K562 (cell line): ENCODE measurements at regions not wholly inside any gene's neighbourhood (a gene's known extent, or its start where the extent isn't known, plus 50 kb on each side); places are given as distances from the start of the nearest gene placed in this dataset.

Experiments
- ATAC-seq: fragments of 200-7000 bp; cut with Tn5 transposase; 3 replicates; pipeline ENCODE4 v1.9.1; 2020; ENCODE audit warnings: moderate library complexity
- BruUV-seq: library from RNA; stranded (reverse); fragments of 400-500 nt; replicated peaks from 2 replicates; lab custom pipeline; 2021; lab: Mats Ljungman, UMichigan
- CTCF ChIA-PET: fragments of 300-600 bp; formaldehyde crosslinking; extraction: SDS; loops from one replicate; lab custom pipeline; 2021; ENCODE audit warnings: low intra/inter-chr PET ratio; lab: Yijun Ruan, JAX
- POLR2A ChIA-PET: fragments of 300-600, 350-650 bp; sonication (Branson Sonifier 250); formaldehyde crosslinking; extraction: SDS; loops from one replicate; lab custom pipeline; 2021; ENCODE audit warnings: antibody characterized with exemption, inconsistent platforms; lab: Yijun Ruan, JAX
- DNase-seq, 4 experiments: peaks; one replicate each; pipeline versions ENCODE4 v3.0.0 to v3.0.0-alpha.2; 2011 to 2018; ENCODE audit warnings: low spot score in 3 of 4, mixed read lengths in 3 of 4; ENCODE audit errors: extremely low read depth in 1 of 4
- FAIRE-seq: peaks from 2 replicates; lab custom pipeline; 2011; peaks lifted over from hg19 to GRCh38; lab: Jason Lieb, UNC
- H2AFZ ChIP-seq: 2 replicates; pipeline ENCODE4 v1.6.0; 2011; ENCODE audit warnings: low read depth, low read length, control low read depth, inconsistent platforms
- H3K27ac ChIP-seq: fragments of 200-600 bp; 3 replicates; pipeline ENCODE4 v1.8.0; 2011; ENCODE audit warnings: low read depth, mild to moderate bottlenecking, control low read depth, inconsistent platforms, low read length, moderate library complexity, mixed read lengths; ENCODE audit errors: extremely low read depth
- H3K27me3 ChIP-seq, 2 experiments: fragments of 300-600 bp in 1 of 2; 2 replicates in 1 of 2; 3 replicates in 1 of 2; pipeline versions ENCODE4 v1.6.0 to v1.8.0; 2011; ENCODE audit warnings: inconsistent platforms in 2 of 2, low read length in 2 of 2, mild to moderate bottlenecking in 1 of 2, mixed read lengths in 1 of 2, moderate library complexity in 1 of 2; ENCODE audit not compliant: control insufficient read depth in 2 of 2, insufficient read depth in 2 of 2
- H3K36me3 ChIP-seq: fragments of 300-600 bp; 3 replicates; pipeline ENCODE4 v1.8.0; 2011; ENCODE audit warnings: mild to moderate bottlenecking, low read length, inconsistent platforms; ENCODE audit not compliant: control insufficient read depth, insufficient read depth
- H3K4me1 ChIP-seq, 2 experiments: fragments of 200-600 bp in 1 of 2; replicated peaks in 1 of 2; 2 replicates in 1 of 2; 3 replicates in 1 of 2; pipeline versions ENCODE4 v1.5.1 to v1.8.0; 2011; ENCODE audit warnings: inconsistent platforms in 2 of 2, low read length in 2 of 2, mild to moderate bottlenecking in 1 of 2, mixed read lengths in 1 of 2, moderate library complexity in 1 of 2; ENCODE audit not compliant: control insufficient read depth in 2 of 2, insufficient read depth in 2 of 2
- H3K4me2 ChIP-seq: 2 replicates; pipeline ENCODE4 v1.6.1; 2011; ENCODE audit warnings: low read length, control low read depth, inconsistent platforms, mixed read lengths; ENCODE audit not compliant: insufficient read depth
- H3K4me3 ChIP-seq: fragments of 200-600 bp; sonication (generic), shearing (Covaris generic); 2 replicates; pipeline ENCODE4 v1.5.1; 2016; ENCODE audit warnings: control low read depth, inconsistent platforms
- H3K79me2 ChIP-seq: fragments of 200-600 bp; 3 replicates; pipeline ENCODE4 v1.8.0; 2011; ENCODE audit warnings: low read length, inconsistent platforms; ENCODE audit not compliant: control insufficient read depth, insufficient read depth
- H3K9ac ChIP-seq, 2 experiments: 2 replicates each; pipeline versions ENCODE4 v1.6.0 to v1.6.1; 2011; ENCODE audit warnings: low read depth in 2 of 2, low read length in 2 of 2, control low read depth in 1 of 2, inconsistent platforms in 1 of 2, mild to moderate bottlenecking in 1 of 2, mixed read lengths in 1 of 2; ENCODE audit not compliant: insufficient read depth in 1 of 2
- H3K9me1 ChIP-seq: one replicate; pipeline ENCODE4 v1.6.0; 2011; ENCODE audit warnings: inconsistent platforms, mild to moderate bottlenecking, low read length, moderate library complexity; ENCODE audit not compliant: control insufficient read depth, insufficient read depth
- H3K9me3 ChIP-seq: replicated peaks from 2 replicates; pipeline ENCODE4 v1.5.1; 2011; ENCODE audit warnings: low read depth, low read length, inconsistent platforms; ENCODE audit not compliant: control insufficient read depth, insufficient read depth
- H4K20me1 ChIP-seq: replicated peaks from 2 replicates; pipeline ENCODE4 v1.6.1; 2011; ENCODE audit warnings: low read length, inconsistent platforms, mixed read lengths; ENCODE audit not compliant: control insufficient read depth, insufficient read depth
- ARID2 ChIP-seq: fragments of 450-650 bp; IDR thresholded peaks from 2 replicates; pipeline ENCODE4 v1.6.1; 2017; ENCODE audit warnings: antibody characterized with exemption, mild to moderate bottlenecking
- ARNT ChIP-seq, 2 experiments: fragments of 450-650 bp; IDR thresholded peaks; 2 replicates each; pipeline ENCODE4 v1.6.1; 2016; ENCODE audit warnings: mild to moderate bottlenecking in 1 of 2
- HNRNPH1 ChIP-seq: fragments of 200-400 bp; formaldehyde crosslinking; optimal IDR thresholded peaks from 2 replicates; pipeline ENCODE3; 2017; ENCODE audit warnings: low read depth, mild to moderate bottlenecking, low read length, moderate library complexity
- KAT2B ChIP-seq: IDR thresholded peaks from one replicate; pipeline ENCODE4 v1.6.1; 2012; ENCODE audit warnings: low read depth, mild to moderate bottlenecking, control low read depth, inconsistent platforms, low read length, moderate library complexity
- KDM5B ChIP-seq: fragments of 200-600 bp; sonication (generic); IDR thresholded peaks from 2 replicates; pipeline ENCODE4 v1.6.1; 2012; ENCODE audit warnings: low read depth, mild to moderate bottlenecking, moderate library complexity, low read length, control low read depth, inconsistent platforms; ENCODE audit not compliant: insufficient replicate concordance
- LCOR ChIP-seq: sonication (generic); formaldehyde crosslinking; IDR thresholded peaks from 2 replicates; pipeline ENCODE4 v1.8.0; 2022; ENCODE audit warnings: mild to moderate bottlenecking, missing genetic modification reagents
- MYC ChIP-seq, 2 experiments: fragments of 250-450 bp in 1 of 2; sonication (Bioruptor Pico) in 1 of 2; IDR thresholded peaks; 2 replicates each; pipeline versions ENCODE4 v1.5.1 to v1.6.1; 2012 to 2021; ENCODE audit warnings: low read depth in 2 of 2, borderline replicate concordance in 1 of 2, improper control_type of control experiment in 1 of 2, low read length in 1 of 2, mild to moderate bottlenecking in 1 of 2, moderate library complexity in 1 of 2
- NFIC ChIP-seq: fragments of 450-650 bp; IDR thresholded peaks from 2 replicates; pipeline ENCODE4 v1.6.1; 2017; ENCODE audit warnings: mild to moderate bottlenecking, inconsistent platforms
- PCBP2 ChIP-seq: fragments of 200-400 bp; formaldehyde crosslinking; IDR thresholded peaks from 2 replicates; pipeline ENCODE4 v1.6.1; 2018; ENCODE audit warnings: low read length, low read depth, mild to moderate bottlenecking, moderate library complexity; ENCODE audit not compliant: poor library complexity, severe bottlenecking
- POLR2AphosphoS2 ChIP-seq: IDR thresholded peaks from 2 replicates; pipeline ENCODE4 v1.6.1; 2012; ENCODE audit warnings: low read length, improper control_type of control experiment
- RAD21 ChIP-seq, 2 experiments: fragments of 250-450 bp in 1 of 2; fragments of 450-650 bp in 1 of 2; sonication (Bioruptor Pico) in 1 of 2; formaldehyde crosslinking in 1 of 2; IDR thresholded peaks in 1 of 2; conservative IDR thresholded peaks in 1 of 2; 2 replicates each; pipeline versions ENCODE4 v1.4.0 to v1.8.0; 2020 to 2022; ENCODE audit warnings: mild to moderate bottlenecking in 2 of 2, moderate library complexity in 1 of 2
- SLC30A9 ChIP-seq: fragments of 250-450 bp; sonication (Bioruptor Pico); IDR thresholded peaks from 2 replicates; pipeline ENCODE4 v1.8.0; 2022; ENCODE audit warnings: mild to moderate bottlenecking, moderate library complexity
- ZNF121 ChIP-seq: sonication (generic); formaldehyde crosslinking; conservative IDR thresholded peaks from 2 replicates; pipeline ENCODE4 v1.8.0; 2022; ENCODE audit warnings: missing genetic modification reagents
- WGBS: fragments of 100-300 bp; shearing (Covaris generic); methylation state at CpG from one replicate; pipeline ENCODE4 v1.1.6; 2016; ENCODE audit warnings: low coverage, mixed read lengths; ENCODE audit not compliant: insufficient coverage; ENCODE audit errors: missing lambda C conversion rate; 5-methylcytosine and 5-hydroxymethylcytosine counted together
- in situ Hi-C: fragments of 300-500 bp; cut with MboI; formaldehyde crosslinking; loops from 4 replicates; pipeline ENCODE4 v1.15.0; 2018; ENCODE audit warnings: inconsistent platforms, mixed read lengths
- intact Hi-C: fragments of 100-400 bp; cut with micrococcal nuclease; formaldehyde crosslinking; loops from 2 replicates; pipeline ENCODE4 v1.14.2; 2022
- TF ChIP-seq, protein P1 (sequence below): sonication (generic); formaldehyde crosslinking; IDR thresholded peaks from 2 replicates; pipeline ENCODE4 v1.8.1; 2023; ENCODE audit warnings: mild to moderate bottlenecking, missing genetic modification reagents, moderate library complexity
- TF ChIP-seq, protein P2 (sequence below): fragments of 250-450 bp; sonication (Bioruptor Pico); IDR thresholded peaks from 2 replicates; pipeline ENCODE4 v1.4.0; 2020; ENCODE audit warnings: mild to moderate bottlenecking, moderate library complexity

DNA sequence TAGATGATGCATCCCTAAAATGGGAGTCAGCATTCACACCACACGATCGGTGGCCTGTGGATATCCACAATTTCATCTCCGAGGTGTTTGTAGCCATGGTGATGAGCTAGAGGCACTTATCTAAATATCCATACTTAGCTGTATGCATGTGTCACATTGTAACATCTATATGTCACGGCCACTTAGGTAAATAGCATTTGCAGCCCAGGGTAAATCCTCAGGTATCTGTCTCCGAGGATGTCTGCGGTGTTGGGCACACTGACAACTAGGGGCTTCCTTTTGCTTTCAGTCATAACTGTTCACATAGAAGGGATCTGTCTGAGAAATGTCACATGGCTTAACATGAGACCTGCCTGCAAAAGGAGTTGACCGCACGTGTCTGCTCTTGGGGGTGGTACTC lies 455.2 kb upstream of the ZFHX3 start:
- no peak for TF ChIP-seq HNRNPH1
- no peak for TF ChIP-seq NFIC
- TF ChIP-seq RAD21 (CRISPR knock-in tag; conservative IDR thresholded peaks at IDR 0.05 in 1 of 2, IDR thresholded peaks at IDR 0.05 in 1 of 2), result no peak
- TF ChIP-seq MYC (IDR thresholded peaks at IDR 0.05; ENCODE audit: low read depth, low read length), result no peak
- TF ChIP-seq MYC (CRISPR knock-in tag; IDR thresholded peaks at IDR 0.05; ENCODE audit: borderline replicate concordance, low read depth), result no peak
- TF ChIP-seq ARNT (IDR thresholded peaks at IDR 0.05), result no peak
- TF ChIP-seq, protein P1, sequence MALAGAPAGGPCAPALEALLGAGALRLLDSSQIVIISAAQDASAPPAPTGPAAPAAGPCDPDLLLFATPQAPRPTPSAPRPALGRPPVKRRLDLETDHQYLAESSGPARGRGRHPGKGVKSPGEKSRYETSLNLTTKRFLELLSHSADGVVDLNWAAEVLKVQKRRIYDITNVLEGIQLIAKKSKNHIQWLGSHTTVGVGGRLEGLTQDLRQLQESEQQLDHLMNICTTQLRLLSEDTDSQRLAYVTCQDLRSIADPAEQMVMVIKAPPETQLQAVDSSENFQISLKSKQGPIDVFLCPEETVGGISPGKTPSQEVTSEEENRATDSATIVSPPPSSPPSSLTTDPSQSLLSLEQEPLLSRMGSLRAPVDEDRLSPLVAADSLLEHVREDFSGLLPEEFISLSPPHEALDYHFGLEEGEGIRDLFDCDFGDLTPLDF (CRISPR knock-in tag), result no peak
- TF ChIP-seq KDM5B, result no peak
- no peak for TF ChIP-seq SLC30A9
- no peak for TF ChIP-seq KAT2B
- TF ChIP-seq ZNF121 (CRISPR knock-in tag), result no peak
- no peak for TF ChIP-seq LCOR (CRISPR knock-in tag)
- no peak for TF ChIP-seq PCBP2
- TF ChIP-seq, protein P2, sequence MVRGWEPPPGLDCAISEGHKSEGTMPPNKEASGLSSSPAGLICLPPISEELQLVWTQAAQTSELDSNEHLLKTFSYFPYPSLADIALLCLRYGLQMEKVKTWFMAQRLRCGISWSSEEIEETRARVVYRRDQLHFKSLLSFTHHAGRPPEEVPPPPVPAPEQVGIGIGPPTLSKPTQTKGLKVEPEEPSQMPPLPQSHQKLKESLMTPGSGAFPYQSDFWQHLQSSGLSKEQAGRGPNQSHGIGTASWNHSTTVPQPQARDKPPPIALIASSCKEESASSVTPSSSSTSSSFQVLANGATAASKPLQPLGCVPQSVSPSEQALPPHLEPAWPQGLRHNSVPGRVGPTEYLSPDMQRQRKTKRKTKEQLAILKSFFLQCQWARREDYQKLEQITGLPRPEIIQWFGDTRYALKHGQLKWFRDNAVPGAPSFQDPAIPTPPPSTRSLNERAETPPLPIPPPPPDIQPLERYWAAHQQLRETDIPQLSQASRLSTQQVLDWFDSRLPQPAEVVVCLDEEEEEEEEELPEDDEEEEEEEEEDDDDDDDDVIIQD (CRISPR knock-in tag), result no peak
- TF ChIP-seq ARID2, result no peak
- TF ChIP-seq POLR2AphosphoS2, result no peak
- Histone ChIP-seq H4K20me1 (no peaks in the 10 kb centered on the region), H3K4me2 (no peak overlapping the region), H3K36me3 (no peaks in the 10 kb centered on the region), H3K9me3 (no peaks in the 10 kb centered on the region), H2AFZ (no peak overlapping the region), H3K4me3 (no peak overlapping the region), H3K27me3 (peaks cover 0 to 21% of the 10 kb centered on the region in 2 experiments; a peak in 2 of 5 replicates), H3K27ac (no peak overlapping the region), H3K4me1 (no peaks in the 10 kb centered on the region; a peak in 1 of 5 replicates), H3K9ac (no peak overlapping the region), H3K9me1 (no peaks in the 10 kb centered on the region), H3K79me2 (no peaks in the 10 kb centered on the region)
- 0% methylated on average over 8 of the region's 8 CpGs for WGBS
- no TSS peak for BruUV-seq
- FAIRE-seq (no peak), ATAC-seq (no peak), DNase-seq (no peak)
- intact Hi-C loops, result no loop called here
- ChIA-PET CTCF (no interaction called here), POLR2A (interaction anchor here (0.5 kb wide), 1 partner anchor 421 kb away, joined by 3 read pairs; no protein-coding TSS in a partner anchor)
- in situ Hi-C loops, result no loop called here
